Glomerular endothelial cell (primary cell): ENCODE measurements at regions not wholly inside any gene's neighbourhood (a gene's known extent, or its start where the extent isn't known, plus 50 kb on each side); places are given as distances from the start of the nearest gene placed in this dataset.

Source experiments
- DNase-seq: peaks from one replicate; pipeline ENCODE4 v3.0.0-alpha.2; 2011; ENCODE audit warnings: low read depth, low spot score; ENCODE audit errors: extremely low read depth

GRCh38 chr3:27591312-27592210, 107.4 kb upstream of the SLC4A7 start:
- DNase-seq: peak; percentile 62

- DNase-seq: peak; percentile 93
These were observed 106.5 kb upstream of the SLC4A7 start for GRCh38 chr3:27590437-27591298.

GRCh38 chr3:27589795-27590194, 105.6 kb upstream of the SLC4A7 start:
- DNase-seq: no peak

GRCh38 chr3:27585429-27585828, 101.2 kb upstream of the SLC4A7 start:
- DNase-seq: no peak

- no peak for DNase-seq
These were observed 100.7 kb upstream of the SLC4A7 start for GRCh38 chr3:27584874-27585273.

GRCh38 chr3:27581852-27582251, 97.7 kb upstream of the SLC4A7 start:
- no peak for DNase-seq

- DNase-seq: no peak
These were observed 93.8 kb upstream of the SLC4A7 start for GRCh38 chr3:27578032-27578431.

GRCh38 chr3:27577504-27577903, 93.3 kb upstream of the SLC4A7 start:
- DNase-seq: no peak

- DNase-seq: no peak
These were observed 92.0 kb upstream of the SLC4A7 start for GRCh38 chr3:27576171-27576570.

GRCh38 chr3:27575499-27575898, 91.3 kb upstream of the SLC4A7 start:
- no peak for DNase-seq

GRCh38 chr3:27574438-27574795, 90.2 kb upstream of the SLC4A7 start:
- no peak for DNase-seq

GRCh38 chr3:27573780-27574437, 89.7 kb upstream of the SLC4A7 start:
- no peak for DNase-seq

GRCh38 chr3:27573138-27573537, 89.0 kb upstream of the SLC4A7 start:
- no peak for DNase-seq

- no peak for DNase-seq
These were observed 87.2 kb upstream of the SLC4A7 start for GRCh38 chr3:27571345-27571744.

GRCh38 chr3:27570421-27571106, 86.4 kb upstream of the SLC4A7 start:
- no peak for DNase-seq

- DNase-seq: no peak
These were observed 84.2 kb upstream of the SLC4A7 start for GRCh38 chr3:27568393-27568792.

GRCh38 chr3:27567251-27567650, 83.1 kb upstream of the SLC4A7 start:
- DNase-seq: no peak

- DNase-seq: no peak
These were observed 81.1 kb upstream of the SLC4A7 start for GRCh38 chr3:27565201-27565852.

- no peak for DNase-seq
These were observed 77.4 kb upstream of the SLC4A7 start for GRCh38 chr3:27561576-27561975.

- no peak for DNase-seq
These were observed 76.4 kb upstream of the SLC4A7 start for GRCh38 chr3:27560484-27561056.
